WTC11 (cell line): ENCODE measurements at regions not wholly inside any gene's neighbourhood (a gene's known extent, or its start where the extent isn't known, plus 50 kb on each side); places are given as distances from the start of the nearest gene placed in this dataset.

Experiments
- ATF2 ChIP-seq: sonication (generic); formaldehyde crosslinking; IDR thresholded peaks from 2 replicates; pipeline ENCODE4 v1.8.1; 2022; ENCODE audit warnings: low read depth, missing genetic modification reagents, borderline replicate concordance
- ATF6 ChIP-seq: sonication (generic); formaldehyde crosslinking; IDR thresholded peaks from 2 replicates; pipeline ENCODE4 v1.8.1; 2023; ENCODE audit warnings: mild to moderate bottlenecking, missing genetic modification reagents
- CTCF ChIP-seq: fragments of 200-600 bp; IDR thresholded peaks from 2 replicates; pipeline ENCODE4 v1.8.0; 2022; ENCODE audit warnings: antibody characterized with exemption
- E2F4 ChIP-seq: sonication (generic); formaldehyde crosslinking; IDR thresholded peaks from 2 replicates; pipeline ENCODE4 v1.8.1; 2022; ENCODE audit warnings: low read depth, mild to moderate bottlenecking, moderate library complexity, missing genetic modification reagents, borderline replicate concordance
- FOXK1 ChIP-seq: sonication (generic); formaldehyde crosslinking; IDR thresholded peaks from 2 replicates; pipeline ENCODE4 v1.8.0; 2022; ENCODE audit warnings: mild to moderate bottlenecking, moderate library complexity, missing genetic modification reagents
- FOXP4 ChIP-seq: sonication (generic); formaldehyde crosslinking; IDR thresholded peaks from 2 replicates; pipeline ENCODE4 v1.8.0; 2022; ENCODE audit warnings: mild to moderate bottlenecking, missing genetic modification reagents
- KAT7 ChIP-seq: sonication (generic); formaldehyde crosslinking; IDR thresholded peaks from 2 replicates; pipeline ENCODE4 v1.8.1; 2023; ENCODE audit warnings: missing genetic modification reagents, mild to moderate bottlenecking, borderline replicate concordance
- NFE2L1 ChIP-seq: sonication (generic); formaldehyde crosslinking; IDR thresholded peaks from 2 replicates; pipeline ENCODE4 v1.8.1; 2023; ENCODE audit warnings: missing genetic modification reagents
- NFYB ChIP-seq: sonication (generic); formaldehyde crosslinking; conservative IDR thresholded peaks from 2 replicates; pipeline ENCODE4 v1.8.0; 2022; ENCODE audit warnings: low read depth, missing genetic modification reagents
- SP1 ChIP-seq: sonication (generic); formaldehyde crosslinking; conservative IDR thresholded peaks from 2 replicates; pipeline ENCODE4 v1.8.1; 2022; ENCODE audit warnings: missing genetic modification reagents
- TEAD1 ChIP-seq: sonication (generic); formaldehyde crosslinking; IDR thresholded peaks from 2 replicates; pipeline ENCODE4 v1.8.0; 2022; ENCODE audit warnings: mild to moderate bottlenecking, missing genetic modification reagents
- ZBTB21 ChIP-seq: sonication (generic); formaldehyde crosslinking; IDR thresholded peaks from 2 replicates; pipeline ENCODE4 v1.8.1; 2023; ENCODE audit warnings: mild to moderate bottlenecking, missing genetic modification reagents, borderline replicate concordance
- ZNF423 ChIP-seq: fragments of 250-450 bp; sonication (Bioruptor Pico); IDR thresholded peaks from 2 replicates; pipeline ENCODE4 v2.1.2; 2022; ENCODE audit warnings: mild to moderate bottlenecking, moderate library complexity
- ZNF512 ChIP-seq: sonication (generic); formaldehyde crosslinking; IDR thresholded peaks from 2 replicates; pipeline ENCODE4 v1.8.1; 2022; ENCODE audit warnings: missing genetic modification reagents, borderline replicate concordance

GRCh38 chr5:102107865-102108264, 188.2 kb downstream of the SLCO4C1 start:
- TF ChIP-seq CTCF: no peak
- no peak for TF ChIP-seq ZNF512
- TF ChIP-seq SP1 (CRISPR knock-in tag): no peak
- no peak for TF ChIP-seq ZNF423
- TF ChIP-seq FOXP4: no peak
- TF ChIP-seq FOXK1 (CRISPR knock-in tag): no peak
- no peak for TF ChIP-seq NFYB (CRISPR knock-in tag)
- TF ChIP-seq KAT7: no peak
- TF ChIP-seq ZBTB21: no peak
- TF ChIP-seq ATF2 (CRISPR knock-in tag): no peak
- TF ChIP-seq ATF6 (CRISPR knock-in tag): no peak
- no peak for TF ChIP-seq E2F4 (CRISPR knock-in tag)
- no peak for TF ChIP-seq TEAD1 (CRISPR knock-in tag)
- no peak for TF ChIP-seq NFE2L1 (CRISPR knock-in tag)
